Anterior cingulate cortex (tissue), 58 donors: ENCODE measurements at regions not wholly inside any gene's neighbourhood (a gene's known extent, or its start where the extent isn't known, plus 50 kb on each side); places are given as distances from the start of the nearest gene placed in this dataset.
"Not testable (repeated sequence)": the region's sequence is repeated elsewhere in the genome, so short reads cannot be mapped to it uniquely, and the experiment has no call there.

Experiments
- DNase-seq, 58 donors: peaks; one replicate each; lab custom pipeline; 2025; lab: John Stamatoyannopoulos, UW

- no peak for DNase-seq
Observed at GRCh38 chr12:25615119-25615518, 62.0 kb upstream of the LMNTD1 start.

- no peak for DNase-seq
Observed at GRCh38 chr12:25616286-25616685, 63.2 kb upstream of the LMNTD1 start.

GRCh38 chr12:25617991-25618390 lies 64.9 kb upstream of the LMNTD1 start:
- DNase-seq = no peak

- DNase-seq = no peak
Observed at GRCh38 chr12:25623816-25624215, 70.7 kb upstream of the LMNTD1 start.

GRCh38 chr12:25625146-25625545 lies 72.1 kb upstream of the LMNTD1 start:
- DNase-seq = no peak

GRCh38 chr12:25629341-25629740 lies 76.3 kb upstream of the LMNTD1 start:
- DNase-seq = no peak

- DNase-seq = not testable (repeated sequence)
Observed at GRCh38 chr12:25630735-25631515, 77.8 kb upstream of the LMNTD1 start.

GRCh38 chr12:25633149-25633548 lies 80.1 kb upstream of the LMNTD1 start:
- DNase-seq = not testable (repeated sequence)

GRCh38 chr12:25637752-25638151 lies 84.7 kb upstream of the LMNTD1 start:
- DNase-seq = no peak

- DNase-seq = no peak
Observed at GRCh38 chr12:25639406-25639805, 86.3 kb upstream of the LMNTD1 start.

- no peak for DNase-seq
Observed at GRCh38 chr12:25644979-25645378, 91.9 kb upstream of the LMNTD1 start.

GRCh38 chr12:25645427-25645826 lies 92.3 kb upstream of the LMNTD1 start:
- no peak for DNase-seq

- no peak for DNase-seq
Observed at GRCh38 chr12:25651931-25652330, 98.8 kb upstream of the LMNTD1 start.

GRCh38 chr12:25652371-25652770 lies 99.3 kb upstream of the LMNTD1 start:
- no peak for DNase-seq

GRCh38 chr12:25653487-25654175 lies 100.5 kb upstream of the LMNTD1 start:
- peak in 36 of 58 donors; percentile 1 to 48 (median 16) for DNase-seq

GRCh38 chr12:25655702-25656101 lies 102.6 kb upstream of the LMNTD1 start:
- no peak for DNase-seq

- DNase-seq = no peak
Observed at GRCh38 chr12:25659621-25660020, 106.5 kb upstream of the LMNTD1 start.

- DNase-seq = no peak
Observed at GRCh38 chr12:25670076-25671055, 117.3 kb upstream of the LMNTD1 start.

GRCh38 chr12:25675808-25676207 lies 122.7 kb upstream of the LMNTD1 start:
- no peak for DNase-seq

GRCh38 chr12:25677232-25677937 lies 124.3 kb upstream of the LMNTD1 start:
- DNase-seq = peak in 1 of 58 donors; percentile 2
